Sigmoid colon (tissue), 4 donors: ENCODE measurements at regions not wholly inside any gene's neighbourhood (a gene's known extent, or its start where the extent isn't known, plus 50 kb on each side); places are given as distances from the start of the nearest gene placed in this dataset.

Experiments used
- CTCF ChIP-seq, 4 experiments: fragments of 450-650 bp in 3 of 4; fragments of 200-600 bp in 1 of 4; IDR thresholded peaks; one replicate each; pipeline ENCODE4 v1.5.1; 2016 to 2019; ENCODE audit warnings: antibody characterized with exemption in 4 of 4, mild to moderate bottlenecking in 3 of 4, moderate library complexity in 2 of 4
- POLR2A ChIP-seq, 2 donors: fragments of 450-650 bp; IDR thresholded peaks; one replicate each; pipeline ENCODE4 v1.6.1; 2016; ENCODE audit warnings: antibody characterized with exemption in 2 of 2, mild to moderate bottlenecking in 2 of 2, moderate library complexity in 2 of 2
- POLR2AphosphoS5 ChIP-seq, 4 donors: sonication (generic); formaldehyde crosslinking; IDR thresholded peaks; one replicate each; pipeline ENCODE4 v1.6.1; 2017; ENCODE audit warnings: antibody characterized with exemption in 4 of 4

- TF ChIP-seq CTCF (IDR thresholded peaks at IDR 0.05) (no peak), POLR2A (IDR thresholded peaks at IDR 0.05) (no peak), POLR2AphosphoS5 (IDR thresholded peaks at IDR 0.05) (no peak)
These were observed 265.9 kb upstream of the PLEKHG7 start for GRCh38 chr12:92436856-92437255.
